ES-I3 (cell line): ENCODE measurements at regions not wholly inside any gene's neighbourhood (a gene's known extent, or its start where the extent isn't known, plus 50 kb on each side); places are given as distances from the start of the nearest gene placed in this dataset.

Source experiments
- H3K36me3 ChIP-seq: 2 replicates; pipeline ENCODE4 v1.6.1; 2013; ENCODE audit warnings: mild to moderate bottlenecking, low read length, control low read depth, moderate library complexity; ENCODE audit not compliant: insufficient read depth
- H3K4me1 ChIP-seq: 2 replicates; pipeline ENCODE4 v1.6.1; 2013; ENCODE audit warnings: mild to moderate bottlenecking, control low read depth, low read length; ENCODE audit not compliant: insufficient read depth
- H3K9ac ChIP-seq: 2 replicates; pipeline ENCODE4 v1.6.1; 2013; ENCODE audit warnings: low read depth, mild to moderate bottlenecking, low read length, moderate library complexity
- H3K9me3 ChIP-seq: 2 replicates; pipeline ENCODE4 v1.6.1; 2013; ENCODE audit warnings: mild to moderate bottlenecking, low read length, moderate library complexity; ENCODE audit not compliant: control insufficient read depth, insufficient read depth

DNA sequence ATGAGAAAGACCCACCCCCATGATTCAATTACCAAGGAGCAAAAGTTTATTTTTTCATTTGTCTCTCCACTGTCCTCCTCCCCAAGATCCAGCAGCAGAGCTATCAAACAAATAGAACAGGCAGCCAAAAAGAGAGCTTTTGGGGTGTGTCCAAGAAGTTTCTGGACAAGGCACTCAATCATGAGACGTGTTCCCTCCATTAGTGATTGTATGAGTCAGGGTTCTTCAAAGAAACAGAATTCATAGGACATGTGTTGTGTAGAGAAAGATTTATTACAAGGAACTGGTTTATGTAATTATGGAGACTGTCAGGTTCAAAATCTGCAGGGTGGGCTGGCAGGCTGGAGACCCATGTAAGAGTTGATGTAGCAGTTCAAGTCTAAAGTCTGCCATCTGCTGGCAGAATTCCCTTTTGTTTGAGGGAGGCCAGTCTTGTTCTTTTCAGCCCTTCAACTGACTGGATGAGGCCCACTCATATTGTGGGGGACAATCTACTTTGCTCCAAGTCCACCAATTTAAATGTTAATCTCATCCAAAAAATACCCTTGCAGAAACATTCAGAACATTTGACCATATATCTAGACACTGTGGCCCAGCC lies 248.1 kb upstream of the OPRM1 start:
- no peaks in the 10 kb centered on the region for H3K36me3 ChIP-seq
- no peaks in the 10 kb centered on the region for H3K4me1 ChIP-seq
- H3K9ac ChIP-seq = no peak overlapping the region
- H3K9me3 ChIP-seq = no peaks in the 10 kb centered on the region

DNA sequence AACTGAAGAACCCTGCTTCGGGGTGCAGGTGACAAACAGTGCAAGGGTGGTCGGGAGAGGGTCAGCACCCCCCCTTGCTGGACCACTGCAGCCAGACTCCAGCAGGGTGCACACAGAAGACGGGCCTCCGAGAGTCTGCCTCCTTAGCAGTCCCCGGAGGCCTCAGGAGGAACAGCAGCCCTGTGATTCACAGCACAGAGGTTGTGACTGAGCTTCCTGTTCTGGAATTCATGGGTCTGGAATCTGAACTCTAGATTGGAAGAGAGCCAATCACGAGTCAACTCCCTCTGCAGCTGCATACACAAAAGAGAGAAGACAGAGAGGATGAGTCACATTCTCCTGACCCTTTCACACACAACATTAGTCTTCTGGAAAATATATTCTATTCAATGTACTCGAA lies 249.0 kb upstream of the OPRM1 start:
- H3K4me1 ChIP-seq = no peaks in the 10 kb centered on the region
- no peak overlapping the region for H3K9ac ChIP-seq
- H3K36me3 ChIP-seq = no peaks in the 10 kb centered on the region
- H3K9me3 ChIP-seq = no peaks in the 10 kb centered on the region

DNA sequence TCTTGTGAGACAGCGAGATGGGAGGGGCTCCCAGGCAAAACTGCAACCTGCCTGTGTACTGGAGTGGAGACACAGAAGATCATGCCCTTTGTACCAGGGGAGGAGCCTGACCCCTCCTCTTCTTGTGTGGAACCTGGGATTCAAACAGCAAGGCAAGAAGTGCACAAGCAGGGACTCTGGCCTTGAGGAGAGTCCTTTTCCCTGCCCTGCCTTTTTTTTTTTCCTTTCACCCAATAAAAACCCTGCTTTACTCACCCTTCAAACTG lies 251.8 kb upstream of the OPRM1 start:
- H3K9ac ChIP-seq = no peak overlapping the region
- no peaks in the 10 kb centered on the region for H3K36me3 ChIP-seq
- H3K9me3 ChIP-seq = no peaks in the 10 kb centered on the region
- H3K4me1 ChIP-seq = no peaks in the 10 kb centered on the region

DNA sequence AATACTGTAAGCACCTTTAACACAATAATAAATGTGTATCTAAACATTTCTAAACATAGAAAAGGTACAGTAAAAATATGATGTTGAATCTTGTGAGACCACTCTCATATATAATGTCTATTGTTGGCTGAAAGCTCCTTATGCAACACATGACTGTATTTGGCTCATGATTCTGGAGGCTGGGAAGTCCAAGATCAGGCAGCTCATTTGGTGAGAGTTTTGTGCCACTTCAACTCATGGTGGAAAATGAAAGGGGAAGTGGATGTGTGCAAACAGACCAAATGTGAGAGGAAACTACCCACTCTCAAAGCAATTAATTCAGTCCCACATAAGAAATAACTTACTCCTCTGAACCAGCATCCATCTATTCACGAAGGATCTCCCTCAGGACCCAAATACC lies 257.7 kb upstream of the OPRM1 start:
- no peaks in the 10 kb centered on the region for H3K9me3 ChIP-seq
- H3K36me3 ChIP-seq = no peaks in the 10 kb centered on the region
- no peak overlapping the region for H3K9ac ChIP-seq
- H3K4me1 ChIP-seq = no peaks in the 10 kb centered on the region

DNA sequence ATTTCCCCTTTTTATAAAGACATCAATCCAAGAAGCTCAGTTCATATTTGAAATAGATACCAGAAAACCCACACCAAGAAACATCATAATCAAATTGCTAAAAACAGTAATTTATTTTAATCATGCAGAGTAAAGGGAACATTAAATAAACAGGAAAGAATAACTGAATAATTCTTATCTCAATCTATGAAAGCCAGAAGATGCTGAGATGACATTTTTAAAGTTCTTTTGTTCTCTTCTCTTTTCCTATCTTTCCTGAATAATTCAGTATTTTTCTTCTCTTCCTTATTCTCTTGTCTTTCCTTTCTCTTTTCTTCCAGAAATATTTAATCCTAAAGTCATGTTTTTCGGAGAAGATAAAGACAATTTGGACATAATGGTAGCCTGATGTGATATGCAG lies 259.0 kb upstream of the OPRM1 start:
- Histone ChIP-seq H3K4me1 (no peaks in the 10 kb centered on the region), H3K36me3 (no peaks in the 10 kb centered on the region), H3K9ac (no peak overlapping the region), H3K9me3 (no peaks in the 10 kb centered on the region)

DNA sequence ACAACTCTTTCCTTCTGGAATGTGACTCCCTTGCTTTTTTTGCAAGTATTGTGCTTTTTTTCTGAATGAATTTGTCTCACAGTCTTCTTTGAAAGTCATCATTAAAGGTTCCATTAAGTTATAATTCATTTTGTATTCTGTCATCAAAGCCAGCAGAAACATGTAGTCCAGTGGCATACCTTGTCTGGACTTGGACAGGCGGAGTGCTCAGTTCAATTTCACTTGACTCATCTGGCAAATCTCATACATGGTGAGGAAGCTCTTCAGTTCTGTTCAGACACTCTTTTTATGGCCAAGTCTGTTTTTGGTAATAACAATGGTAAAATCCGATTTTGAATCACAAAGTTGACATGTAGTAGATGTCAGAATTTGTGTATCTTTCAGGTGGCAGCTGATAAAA lies 260.8 kb upstream of the OPRM1 start:
- Histone ChIP-seq H3K4me1 (no peaks in the 10 kb centered on the region), H3K36me3 (no peaks in the 10 kb centered on the region), H3K9ac (no peak overlapping the region), H3K9me3 (no peaks in the 10 kb centered on the region)

DNA sequence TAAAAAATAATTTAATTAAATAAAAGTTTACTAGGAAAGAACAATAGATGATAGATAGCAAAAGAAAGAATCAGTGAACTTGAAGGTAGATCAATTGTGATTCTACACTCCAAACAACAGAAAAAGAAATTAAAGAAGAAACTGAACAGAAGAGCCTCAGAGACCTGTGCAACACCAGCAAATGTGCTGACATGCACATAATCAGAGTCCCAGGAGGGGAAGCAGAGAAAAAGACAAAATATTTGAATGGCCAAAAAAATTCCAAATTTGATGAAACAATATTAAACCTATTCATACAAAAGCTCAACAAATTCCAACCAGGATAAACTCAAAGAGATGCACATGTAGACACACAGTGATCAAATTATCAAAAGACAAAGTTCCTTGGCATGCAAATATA lies 267.5 kb upstream of the OPRM1 start:
- no peaks in the 10 kb centered on the region for H3K4me1 ChIP-seq
- no peaks in the 10 kb centered on the region for H3K36me3 ChIP-seq
- H3K9me3 ChIP-seq = no peaks in the 10 kb centered on the region
- H3K9ac ChIP-seq = no peak overlapping the region

DNA sequence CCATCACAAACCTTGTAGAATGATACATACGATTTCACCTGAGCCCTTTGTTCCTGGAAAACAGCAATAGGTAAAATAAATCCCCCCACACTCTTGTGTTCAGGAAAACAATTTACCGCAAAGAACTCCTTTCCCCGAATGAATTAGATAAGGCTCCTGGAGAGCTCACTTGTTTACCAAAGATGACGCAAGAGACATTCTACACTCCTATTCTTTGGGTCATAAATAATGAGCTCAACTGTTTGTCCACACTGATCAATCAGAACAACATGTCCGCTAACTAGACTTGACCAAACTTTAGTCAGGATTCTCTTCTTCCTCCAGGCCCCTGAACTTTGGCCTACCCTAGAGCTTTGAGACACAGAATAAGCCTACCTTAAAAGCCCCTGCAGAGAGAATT lies 271.9 kb upstream of the OPRM1 start:
- H3K9me3 ChIP-seq = no peaks in the 10 kb centered on the region
- H3K4me1 ChIP-seq = no peaks in the 10 kb centered on the region
- no peak overlapping the region for H3K9ac ChIP-seq
- H3K36me3 ChIP-seq = no peaks in the 10 kb centered on the region

DNA sequence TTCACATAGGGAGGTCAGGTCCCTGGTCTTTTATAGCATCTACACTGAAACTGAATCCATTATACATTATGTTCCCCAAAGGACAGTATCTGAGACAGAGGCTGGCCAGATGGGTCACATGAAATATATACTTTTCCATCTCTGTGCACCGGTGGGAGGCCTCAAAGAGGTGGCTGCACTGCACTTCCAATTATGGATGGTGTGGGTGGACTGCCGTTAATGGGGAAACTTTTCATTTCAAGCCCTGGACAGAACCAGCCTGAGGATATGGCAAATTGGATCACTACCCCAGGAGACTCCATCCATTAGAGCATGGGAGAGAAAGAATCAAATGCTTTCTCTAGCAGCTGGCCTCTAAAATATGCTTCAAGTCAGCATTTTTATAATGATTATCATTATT lies 280.5 kb upstream of the OPRM1 start:
- Histone ChIP-seq H3K36me3 (no peaks in the 10 kb centered on the region), H3K9me3 (no peaks in the 10 kb centered on the region), H3K4me1 (no peaks in the 10 kb centered on the region), H3K9ac (no peak overlapping the region)

DNA sequence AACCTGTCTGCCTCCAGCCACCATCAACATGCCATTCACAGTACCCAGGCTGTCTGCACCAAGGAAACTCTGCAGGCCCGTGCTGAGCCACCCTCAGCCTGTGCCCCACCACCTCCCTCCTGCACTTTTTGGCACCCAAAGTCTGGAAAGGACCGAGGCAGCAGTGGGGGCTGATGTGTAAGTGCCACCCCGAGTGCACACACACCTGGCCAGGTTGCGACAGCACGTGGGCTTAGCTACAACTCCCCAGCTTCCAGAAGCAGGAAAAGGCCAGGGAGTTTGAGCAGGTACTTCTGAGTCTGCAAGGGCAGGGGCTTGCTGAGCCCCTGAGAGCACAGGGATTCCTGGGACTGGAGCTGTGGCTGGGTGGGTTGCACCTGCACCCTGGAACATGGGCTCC lies 303.3 kb upstream of the OPRM1 start:
- Histone ChIP-seq H3K4me1 (no peaks in the 10 kb centered on the region), H3K9ac (no peak overlapping the region), H3K9me3 (no peaks in the 10 kb centered on the region), H3K36me3 (no peaks in the 10 kb centered on the region)

DNA sequence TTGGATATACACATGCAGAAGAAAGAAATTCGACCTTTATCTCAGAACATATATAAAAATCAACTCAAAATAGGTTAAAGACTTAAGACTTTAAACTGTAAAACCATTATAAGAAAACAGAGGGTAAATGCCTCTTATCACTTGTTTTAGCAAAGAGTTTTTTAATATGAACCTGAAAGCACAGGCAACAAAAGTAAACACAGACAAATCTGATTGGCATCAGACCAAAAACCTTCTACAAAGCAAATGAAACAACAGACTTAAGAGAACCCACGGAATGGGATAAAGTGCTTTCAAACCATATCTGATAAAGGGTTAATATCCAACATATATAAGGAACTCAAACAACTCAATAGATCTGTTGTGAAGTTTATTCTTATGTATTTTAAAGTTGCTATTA lies 309.9 kb upstream of the OPRM1 start:
- H3K36me3 ChIP-seq = no peaks in the 10 kb centered on the region
- peaks cover 9% of the 10 kb centered on the region; the same call in 1 of the 2 replicates for H3K4me1 ChIP-seq
- H3K9me3 ChIP-seq = no peaks in the 10 kb centered on the region
- H3K9ac ChIP-seq = no peak overlapping the region

DNA sequence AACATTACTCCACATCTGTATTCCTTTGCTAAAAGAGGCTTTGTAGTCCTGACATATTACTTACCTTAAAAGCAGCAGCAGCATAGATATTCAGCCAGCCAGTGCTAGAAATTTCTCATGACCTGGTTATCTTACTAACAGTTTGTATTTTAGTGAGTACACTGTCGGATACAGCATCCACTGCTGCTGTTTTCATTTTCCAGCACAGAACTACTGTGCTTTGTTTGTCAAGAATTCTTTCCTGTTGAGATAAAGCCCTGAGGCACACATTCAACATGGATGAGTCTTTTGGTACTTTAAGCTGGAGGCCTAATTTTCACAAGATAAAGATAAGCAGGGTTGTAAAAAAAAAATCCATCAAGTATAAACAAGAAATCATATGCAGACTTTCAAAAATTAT lies 311.2 kb upstream of the OPRM1 start:
- peaks cover 9% of the 10 kb centered on the region; the same call in 1 of the 2 replicates for H3K4me1 ChIP-seq
- no peaks in the 10 kb centered on the region for H3K36me3 ChIP-seq
- H3K9me3 ChIP-seq = no peaks in the 10 kb centered on the region

DNA sequence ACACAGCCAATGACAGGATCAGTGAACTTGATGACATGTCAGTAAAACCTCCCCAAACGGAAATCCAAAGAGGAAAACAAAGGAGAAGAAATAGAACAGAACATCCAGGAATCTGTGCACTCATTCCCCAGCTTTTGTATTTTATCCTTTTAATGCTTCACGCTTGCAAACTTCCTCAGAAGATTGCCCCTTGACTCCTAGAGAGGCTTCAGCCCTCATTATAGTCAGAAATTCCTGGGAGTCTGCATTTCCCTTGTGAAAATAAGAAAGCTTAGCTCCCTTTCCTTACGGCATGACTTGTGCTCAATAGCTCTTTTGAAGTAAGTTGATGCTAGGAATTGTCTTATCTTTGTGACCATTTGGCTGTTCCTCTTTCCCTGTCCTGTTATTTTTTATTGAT lies 313.6 kb upstream of the OPRM1 start:
- Histone ChIP-seq H3K9ac (no peak overlapping the region), H3K36me3 (no peaks in the 10 kb centered on the region), H3K9me3 (no peaks in the 10 kb centered on the region), H3K4me1 (peaks cover 9% of the 10 kb centered on the region; the same call in 1 of the 2 replicates)

More for the DNA sequence above, 311.2 kb upstream of the OPRM1 start:
- no peak overlapping the region for H3K9ac ChIP-seq

DNA sequence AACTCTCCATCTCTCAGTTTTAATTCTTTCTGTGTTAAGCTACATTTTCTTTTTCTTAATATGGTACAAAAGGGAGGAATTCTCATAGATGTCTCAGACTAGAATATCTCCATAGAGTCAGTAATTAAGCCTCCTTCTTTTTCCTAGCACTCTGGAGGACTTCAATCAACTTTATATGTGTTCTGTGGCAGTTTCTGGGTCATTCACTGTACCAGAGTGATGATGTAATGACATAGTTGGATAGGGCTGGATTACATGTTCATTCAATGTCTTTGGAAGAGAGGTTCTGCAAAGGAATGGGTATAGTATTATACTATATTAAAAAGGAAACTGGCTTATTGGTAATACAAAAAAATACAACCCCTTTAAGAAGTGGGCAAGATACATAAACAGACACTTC lies 318.3 kb upstream of the OPRM1 start:
- Histone ChIP-seq H3K36me3 (no peaks in the 10 kb centered on the region), H3K9ac (no peak overlapping the region), H3K4me1 (peaks cover 9% of the 10 kb centered on the region; the same call in 1 of the 2 replicates), H3K9me3 (no peaks in the 10 kb centered on the region)

DNA sequence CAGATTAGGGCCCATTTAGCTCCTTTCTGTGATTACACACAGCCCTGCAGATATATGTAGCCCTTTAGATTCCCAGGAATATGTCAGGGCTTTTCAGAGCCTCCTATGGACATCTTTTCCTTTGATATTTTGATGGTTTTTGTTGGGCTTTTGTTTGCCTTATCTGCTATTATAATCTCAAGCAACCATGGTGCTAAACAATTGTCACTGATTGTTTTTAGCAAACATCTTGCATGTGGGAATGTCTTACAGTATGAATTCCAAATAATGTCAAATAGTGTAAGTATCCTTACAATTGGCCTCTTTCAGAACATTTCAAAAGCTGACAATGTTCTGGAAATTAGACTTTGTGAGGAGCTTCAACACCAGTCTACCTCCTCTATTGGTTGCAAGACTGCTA lies 333.6 kb upstream of the OPRM1 start:
- no peaks in the 10 kb centered on the region for H3K4me1 ChIP-seq
- H3K9me3 ChIP-seq = no peaks in the 10 kb centered on the region
- no peak overlapping the region for H3K9ac ChIP-seq
- no peaks in the 10 kb centered on the region for H3K36me3 ChIP-seq

DNA sequence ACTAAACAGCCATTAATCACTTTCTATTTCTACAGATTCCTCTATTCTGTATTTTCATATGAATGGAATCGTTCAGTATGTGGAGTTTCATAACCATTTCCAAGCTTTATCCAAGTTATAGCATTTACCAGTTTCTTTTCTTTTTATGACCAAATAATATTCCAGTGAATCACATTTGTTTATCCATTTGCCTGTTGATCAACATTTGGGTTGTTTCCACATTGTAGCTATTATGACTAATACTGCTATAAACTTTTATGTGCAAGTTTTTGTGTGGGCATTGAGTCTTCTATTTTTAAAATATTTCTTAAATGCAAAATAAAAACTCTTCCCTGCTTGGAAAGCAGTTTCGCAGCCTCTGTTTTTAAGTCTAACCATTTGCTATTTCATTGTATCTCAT lies 336.4 kb upstream of the OPRM1 start:
- Histone ChIP-seq H3K9me3 (no peaks in the 10 kb centered on the region), H3K4me1 (no peaks in the 10 kb centered on the region), H3K9ac (no peak overlapping the region), H3K36me3 (no peaks in the 10 kb centered on the region)
